OCI-LY1 (cell line): ENCODE measurements at regions not wholly inside any gene's neighbourhood (a gene's known extent, or its start where the extent isn't known, plus 50 kb on each side); places are given as distances from the start of the nearest gene placed in this dataset.

ENCODE experiments used
- H2AFZ ChIP-seq: fragments of 200-600 bp; sonication (generic), shearing (Covaris generic); 2 replicates; pipeline ENCODE4 v1.6.0; 2014; ENCODE audit warnings: antibody characterized with exemption, mild to moderate bottlenecking, low read length
- H3F3A ChIP-seq: fragments of 200-600 bp; sonication (generic), shearing (Covaris generic); 2 replicates; pipeline ENCODE4 v1.6.0; 2014; ENCODE audit warnings: mild to moderate bottlenecking, antibody characterized with exemption, low read length, moderate library complexity; ENCODE audit not compliant: insufficient read depth
- H3K27ac ChIP-seq: fragments of 200-600 bp; sonication (generic); 2 replicates; pipeline ENCODE4 v1.5.1; 2014; ENCODE audit warnings: low read length, mixed run types, mild to moderate bottlenecking, low read depth; ENCODE audit not compliant: poor library complexity, severe bottlenecking
- H3K27me3 ChIP-seq: fragments of 200-600 bp; sonication (generic); 2 replicates; pipeline ENCODE4 v1.6.0; 2014; ENCODE audit warnings: antibody characterized with exemption, mild to moderate bottlenecking, low read length, moderate library complexity; ENCODE audit not compliant: insufficient read depth
- H3K36me3 ChIP-seq: fragments of 200-600 bp; sonication (generic); 2 replicates; pipeline ENCODE4 v1.6.1; 2014; ENCODE audit warnings: mild to moderate bottlenecking, antibody characterized with exemption, low read length, moderate library complexity, mixed read lengths; ENCODE audit not compliant: insufficient read depth
- H3K4me1 ChIP-seq: fragments of 200-600 bp; sonication (generic); 2 replicates; pipeline ENCODE4 v1.5.1; 2014; ENCODE audit warnings: mild to moderate bottlenecking, low read length, moderate library complexity; ENCODE audit not compliant: insufficient read depth, severe bottlenecking
- H3K4me2 ChIP-seq: fragments of 200-600 bp; sonication (generic), shearing (Covaris generic); 2 replicates; pipeline ENCODE4 v1.6.1; 2014; ENCODE audit warnings: low read length
- H3K4me3 ChIP-seq: fragments of 200-600 bp; sonication (generic); 2 replicates; pipeline ENCODE4 v1.5.1; 2014; ENCODE audit warnings: low read length, low read depth, mild to moderate bottlenecking, mixed read lengths; ENCODE audit not compliant: poor library complexity, severe bottlenecking
- H3K79me2 ChIP-seq: fragments of 200-600 bp; shearing (Covaris generic); 2 replicates; pipeline ENCODE4 v1.6.1; 2016; ENCODE audit warnings: mixed run types, low read length, mixed read lengths; ENCODE audit not compliant: insufficient read depth
- H3K9ac ChIP-seq: fragments of 200-600 bp; sonication (generic), shearing (Covaris generic); 2 replicates; pipeline ENCODE4 v1.6.1; 2014; ENCODE audit warnings: mild to moderate bottlenecking, low read length, mixed read lengths
- H3K9me2 ChIP-seq: fragments of 200-600 bp; sonication (generic), shearing (Covaris generic); 2 replicates; pipeline ENCODE4 v1.6.1; 2014; ENCODE audit warnings: low read depth, mild to moderate bottlenecking, low read length, mixed read lengths
- H3K9me3 ChIP-seq: fragments of 200-600 bp; shearing (Covaris generic); 2 replicates; pipeline ENCODE4 v1.6.1; 2014; ENCODE audit warnings: low read length, mixed read lengths
- H4K20me1 ChIP-seq: fragments of 200-600 bp; sonication (generic), shearing (Covaris generic); 2 replicates; pipeline ENCODE4 v1.6.0; 2016; ENCODE audit warnings: mild to moderate bottlenecking, low read length; ENCODE audit not compliant: insufficient read depth
- EZH2 ChIP-seq: fragments of 200-600 bp; sonication (generic), shearing (Covaris generic); IDR thresholded peaks from 2 replicates; pipeline ENCODE4 v1.8.0; 2017; ENCODE audit warnings: borderline replicate concordance, mixed run types, mild to moderate bottlenecking, antibody characterized with exemption, low read length, moderate library complexity, mixed read lengths
- TF ChIP-seq, protein P1 (sequence below): fragments of 200-600 bp; sonication (generic), shearing (Covaris generic); IDR thresholded peaks from 2 replicates; pipeline ENCODE4 v1.5.1; 2017; ENCODE audit warnings: mild to moderate bottlenecking, antibody characterized with exemption, low read length, moderate library complexity, mixed read lengths

DNA sequence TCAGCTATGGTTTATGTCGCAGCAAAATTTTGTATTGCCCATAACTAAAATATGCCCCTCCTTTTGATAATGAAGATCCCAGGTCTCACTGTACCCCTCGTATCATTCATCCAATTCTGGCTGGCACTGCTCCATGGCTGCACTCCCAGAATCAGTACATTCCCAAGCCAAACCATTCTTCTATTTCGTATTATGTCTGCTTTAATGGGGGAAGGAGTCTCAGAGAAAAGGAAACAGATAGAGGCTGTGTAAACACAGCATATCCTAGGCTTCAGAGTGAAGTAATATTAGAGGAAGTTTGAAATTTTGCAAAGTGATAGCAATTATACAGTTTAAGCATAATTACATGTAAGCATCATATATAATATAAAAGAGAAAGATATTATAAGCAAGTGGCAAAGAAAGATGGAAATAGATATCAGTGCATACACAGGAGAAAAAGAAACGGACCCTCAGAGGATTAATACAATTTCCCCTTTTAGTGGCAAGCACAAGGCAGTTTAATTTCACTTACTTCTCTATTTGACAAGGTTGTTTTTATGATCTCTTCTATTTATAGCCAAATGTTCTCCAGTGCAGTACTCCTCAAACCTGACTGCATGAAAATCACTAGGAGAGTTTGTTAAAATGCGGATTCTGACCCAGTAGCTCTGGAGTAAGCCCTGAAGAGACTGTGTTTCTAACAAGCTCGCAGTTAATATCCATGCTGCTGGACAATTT is 56.5 kb upstream of the TENT5A start:
- no peak overlapping the region for H2AFZ ChIP-seq
- no peak overlapping the region for H3K9ac ChIP-seq
- no peaks in the 10 kb centered on the region for H3K27me3 ChIP-seq
- H3K4me2 ChIP-seq = no peak overlapping the region
- H3K79me2 ChIP-seq = no peaks in the 10 kb centered on the region
- H3K9me2 ChIP-seq = no peaks in the 10 kb centered on the region
- H3K27ac ChIP-seq = no peak overlapping the region
- H3F3A ChIP-seq = no peaks in the 10 kb centered on the region
- H3K4me3 ChIP-seq = no peak overlapping the region
- no peaks in the 10 kb centered on the region for H3K36me3 ChIP-seq
- H3K9me3 ChIP-seq = no peaks in the 10 kb centered on the region
- no peaks in the 10 kb centered on the region for H3K4me1 ChIP-seq
- TF ChIP-seq EZH2 = no peak
- TF ChIP-seq, protein P1, sequence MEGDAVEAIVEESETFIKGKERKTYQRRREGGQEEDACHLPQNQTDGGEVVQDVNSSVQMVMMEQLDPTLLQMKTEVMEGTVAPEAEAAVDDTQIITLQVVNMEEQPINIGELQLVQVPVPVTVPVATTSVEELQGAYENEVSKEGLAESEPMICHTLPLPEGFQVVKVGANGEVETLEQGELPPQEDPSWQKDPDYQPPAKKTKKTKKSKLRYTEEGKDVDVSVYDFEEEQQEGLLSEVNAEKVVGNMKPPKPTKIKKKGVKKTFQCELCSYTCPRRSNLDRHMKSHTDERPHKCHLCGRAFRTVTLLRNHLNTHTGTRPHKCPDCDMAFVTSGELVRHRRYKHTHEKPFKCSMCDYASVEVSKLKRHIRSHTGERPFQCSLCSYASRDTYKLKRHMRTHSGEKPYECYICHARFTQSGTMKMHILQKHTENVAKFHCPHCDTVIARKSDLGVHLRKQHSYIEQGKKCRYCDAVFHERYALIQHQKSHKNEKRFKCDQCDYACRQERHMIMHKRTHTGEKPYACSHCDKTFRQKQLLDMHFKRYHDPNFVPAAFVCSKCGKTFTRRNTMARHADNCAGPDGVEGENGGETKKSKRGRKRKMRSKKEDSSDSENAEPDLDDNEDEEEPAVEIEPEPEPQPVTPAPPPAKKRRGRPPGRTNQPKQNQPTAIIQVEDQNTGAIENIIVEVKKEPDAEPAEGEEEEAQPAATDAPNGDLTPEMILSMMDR = no peak
- no peaks in the 10 kb centered on the region for H4K20me1 ChIP-seq

DNA sequence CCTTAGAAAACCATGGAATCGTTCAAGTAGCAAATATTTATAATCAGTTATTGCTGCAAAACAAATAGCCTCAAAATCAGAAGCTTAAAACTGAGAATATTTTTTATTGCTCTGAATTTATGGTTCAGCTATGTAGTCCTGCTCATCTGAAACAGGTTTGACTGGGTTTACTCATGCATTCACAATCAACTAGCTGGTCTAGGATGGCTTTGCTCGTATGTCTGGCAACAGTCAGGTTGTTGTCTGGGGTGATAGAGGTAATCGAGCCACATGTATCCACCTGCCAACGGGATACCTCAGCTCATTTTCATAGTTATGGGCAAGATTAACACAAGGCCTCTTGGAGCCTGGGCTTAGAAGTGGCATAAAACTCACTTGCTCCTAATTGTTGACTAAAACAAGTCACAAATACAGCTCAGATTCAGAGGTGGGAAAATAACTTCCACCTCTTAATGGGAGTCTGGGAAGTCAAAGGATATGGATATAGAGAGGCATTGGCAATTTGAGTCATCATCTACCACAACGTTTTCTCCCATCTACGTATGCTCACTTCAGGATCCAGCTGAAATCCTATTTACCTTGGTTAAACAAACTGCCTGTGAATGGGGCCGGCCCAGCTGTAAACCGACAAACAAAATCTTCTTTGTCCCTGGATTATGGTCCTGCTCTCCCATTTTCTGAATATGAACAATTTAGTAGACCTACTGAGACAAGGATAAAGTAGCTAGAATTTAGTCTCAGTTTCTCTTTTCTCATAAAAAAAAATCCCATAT is 54.5 kb upstream of the TENT5A start:
- no peaks in the 10 kb centered on the region for H3K9me2 ChIP-seq
- no peaks in the 10 kb centered on the region for H4K20me1 ChIP-seq
- H3K79me2 ChIP-seq = no peaks in the 10 kb centered on the region
- H3K9me3 ChIP-seq = no peaks in the 10 kb centered on the region
- H3K4me3 ChIP-seq = no peak overlapping the region
- H3K36me3 ChIP-seq = no peaks in the 10 kb centered on the region
- no peaks in the 10 kb centered on the region for H3K4me1 ChIP-seq
- no peak for TF ChIP-seq EZH2
- TF ChIP-seq, protein P1 = no peak
- no peak overlapping the region for H3K27ac ChIP-seq
- no peaks in the 10 kb centered on the region for H3K27me3 ChIP-seq
- H3F3A ChIP-seq = no peaks in the 10 kb centered on the region
- no peak overlapping the region for H3K4me2 ChIP-seq
- no peak overlapping the region for H2AFZ ChIP-seq
- no peak overlapping the region for H3K9ac ChIP-seq

DNA sequence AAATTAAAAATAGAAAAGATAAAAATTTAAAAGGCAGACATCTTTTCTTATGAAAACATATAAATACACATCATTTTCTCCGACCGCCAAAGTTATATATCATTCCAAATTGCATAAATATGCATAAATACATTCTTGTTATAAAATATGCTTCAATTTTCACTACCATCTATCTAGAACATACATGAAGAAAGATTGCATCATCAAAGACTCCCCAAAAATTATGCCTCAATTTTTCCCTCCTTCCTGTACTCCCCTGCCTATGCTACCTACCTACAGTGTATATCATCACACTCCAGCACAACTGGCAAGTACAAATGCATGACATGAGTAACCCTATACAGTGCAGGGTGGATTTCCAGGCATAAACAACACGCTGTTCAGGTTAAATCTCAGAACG is 49.9 kb upstream of the TENT5A start:
- Histone ChIP-seq H3F3A (no peaks in the 10 kb centered on the region), H3K9me3 (no peaks in the 10 kb centered on the region), H3K9me2 (no peaks in the 10 kb centered on the region), H3K27me3 (no peaks in the 10 kb centered on the region), H3K4me3 (no peak overlapping the region), H3K27ac (no peak overlapping the region), H3K79me2 (no peaks in the 10 kb centered on the region), H4K20me1 (no peaks in the 10 kb centered on the region), H3K36me3 (no peaks in the 10 kb centered on the region), H2AFZ (no peak overlapping the region), H3K4me2 (no peak overlapping the region), H3K4me1 (no peaks in the 10 kb centered on the region), H3K9ac (no peak overlapping the region)
- TF ChIP-seq, protein P1 = no peak
- no peak for TF ChIP-seq EZH2
